NCI-H2107 treated with DMSO at 0.1 percent for 48 hours (cell line): ENCODE measurements at regions not wholly inside any gene's neighbourhood (a gene's known extent, or its start where the extent isn't known, plus 50 kb on each side); places are given as distances from the start of the nearest gene placed in this dataset.

Experiments
- DNase-seq: peaks from one replicate; lab custom pipeline; 2025; ENCODE audit not compliant: unreplicated experiment; lab: John Stamatoyannopoulos, UW

DNA sequence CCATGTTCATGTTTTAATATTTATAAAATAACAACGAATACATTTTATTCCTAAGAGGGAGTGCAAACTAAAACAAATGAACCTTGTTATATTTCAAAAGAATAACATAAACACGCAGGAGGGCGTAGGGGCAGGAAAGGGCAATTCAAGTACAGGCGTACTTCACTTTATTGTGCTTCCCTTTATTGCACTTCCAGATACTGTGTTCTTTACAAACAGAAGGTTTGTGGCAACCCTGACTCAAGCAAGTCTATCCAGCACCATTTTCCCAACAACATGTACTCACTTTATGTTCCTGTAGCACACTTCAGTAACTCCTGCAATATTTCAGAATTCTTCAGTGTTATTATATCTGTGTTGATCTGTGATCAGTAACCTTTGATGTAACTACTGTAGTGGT is 84.6 kb upstream of the PLEKHA5 start:
- DNase-seq: no peak

DNA sequence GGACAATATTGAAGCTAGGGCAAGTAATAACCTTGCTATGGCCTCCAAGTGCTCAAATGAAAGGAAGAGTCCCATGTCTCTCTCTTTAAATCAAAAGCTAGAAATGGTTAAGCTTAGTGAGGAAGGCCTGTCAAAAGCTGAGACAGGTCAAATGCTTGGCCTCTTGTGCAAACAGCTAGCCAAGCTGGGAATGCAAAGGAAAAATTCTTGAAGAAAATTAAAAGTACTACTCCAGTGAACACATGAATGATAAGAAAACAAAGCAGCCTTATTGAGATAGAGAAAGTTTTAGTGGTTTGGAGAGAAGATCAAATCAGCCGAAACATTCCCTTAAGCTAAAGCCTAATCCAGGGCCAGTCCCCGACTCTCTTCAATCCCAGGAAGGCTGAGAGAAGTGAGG is 84.1 kb upstream of the PLEKHA5 start:
- DNase-seq: no peak

DNA sequence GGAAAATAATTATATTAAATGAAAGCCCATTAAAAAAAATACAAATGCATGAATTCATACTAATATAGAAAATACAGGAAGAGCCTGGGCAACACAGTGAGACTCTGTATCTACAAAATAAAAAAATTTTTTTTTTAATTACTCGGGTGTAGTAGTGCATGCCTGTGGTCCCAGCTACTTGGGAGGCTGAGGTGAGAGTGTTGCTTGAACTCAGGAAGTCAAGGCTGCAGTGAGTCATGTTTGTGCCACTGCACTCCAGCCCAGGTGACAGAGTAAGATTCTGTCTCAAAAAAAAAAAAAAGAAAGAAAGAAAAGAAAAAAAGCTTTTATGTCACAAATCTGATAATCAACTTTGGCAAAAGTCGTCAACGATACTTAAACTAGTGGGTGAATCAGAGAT is 80.6 kb upstream of the PLEKHA5 start:
- DNase-seq: no peak

DNA sequence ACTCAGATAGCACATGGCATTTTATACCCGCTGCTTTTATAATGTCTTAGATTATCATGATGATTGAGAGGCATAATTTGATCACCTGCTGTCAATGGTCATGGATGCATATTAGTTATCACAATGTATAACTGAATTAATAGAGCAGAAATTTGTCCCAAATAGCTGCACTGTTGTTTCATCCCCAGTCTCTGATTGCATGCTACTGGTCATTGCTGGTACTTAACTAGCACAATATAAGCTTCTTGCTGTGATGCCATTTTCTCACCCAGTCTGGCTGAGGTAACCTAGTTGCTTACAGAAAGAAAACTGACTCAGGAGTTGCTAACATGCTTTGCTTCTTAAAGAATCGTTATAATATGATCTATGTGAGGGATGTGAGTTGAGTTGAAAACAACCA is 76.8 kb upstream of the PLEKHA5 start:
- no peak for DNase-seq

DNA sequence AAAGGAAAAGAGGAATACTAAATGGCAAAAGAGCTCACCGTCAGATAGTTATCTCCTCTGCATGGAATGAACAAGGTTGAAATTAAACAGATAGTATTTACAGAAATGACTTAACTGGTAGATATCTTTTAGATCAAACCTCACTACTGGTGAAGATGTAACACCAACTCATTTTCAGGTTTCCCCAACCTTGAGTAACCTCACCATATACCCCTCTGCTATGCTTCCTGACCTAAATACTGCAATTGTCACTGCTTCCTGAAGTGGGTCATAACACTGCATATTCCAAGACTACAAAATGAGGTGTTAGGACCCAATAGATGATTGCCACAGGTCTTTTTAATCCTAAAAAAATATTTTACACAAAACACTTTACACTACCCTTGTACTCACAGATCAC is 76.3 kb upstream of the PLEKHA5 start:
- DNase-seq: no peak

DNA sequence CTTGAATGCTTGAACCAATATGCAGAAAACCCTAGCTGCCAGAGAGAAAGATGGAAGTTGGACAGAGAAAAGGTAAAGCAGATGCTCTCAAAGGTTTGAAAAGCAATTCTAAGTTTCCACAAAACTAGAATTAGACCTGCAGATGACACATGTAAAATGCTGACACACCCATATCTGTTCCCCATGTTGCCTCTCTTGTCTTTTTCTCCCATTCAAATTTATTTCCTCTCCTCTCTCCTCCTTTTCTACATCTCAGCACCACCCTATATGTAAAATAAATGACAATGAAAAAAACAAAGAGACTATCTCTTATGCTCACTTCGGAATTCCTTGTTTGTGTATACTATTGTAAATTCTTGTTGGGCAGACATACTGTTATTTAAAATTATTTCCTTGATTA is 75.5 kb upstream of the PLEKHA5 start:
- no peak for DNase-seq

DNA sequence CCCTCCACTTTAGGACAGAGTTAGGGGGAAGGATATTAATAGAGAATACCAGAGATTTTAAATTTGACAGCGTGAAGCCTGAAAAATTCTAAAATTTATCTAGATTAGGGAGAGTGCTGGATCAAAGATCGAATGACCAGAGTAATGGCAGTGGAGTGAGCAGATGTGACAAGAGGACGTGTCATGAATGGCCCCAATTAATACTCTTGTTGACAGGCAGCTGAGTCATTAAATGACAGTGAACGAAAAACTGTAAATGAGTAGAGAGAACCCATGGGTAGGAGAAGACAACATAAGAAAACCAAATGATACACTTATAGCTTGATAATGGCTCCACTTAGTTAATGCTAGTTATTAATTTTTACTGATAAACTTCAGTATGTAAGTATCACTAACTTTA is 73.9 kb upstream of the PLEKHA5 start:
- no peak for DNase-seq

DNA sequence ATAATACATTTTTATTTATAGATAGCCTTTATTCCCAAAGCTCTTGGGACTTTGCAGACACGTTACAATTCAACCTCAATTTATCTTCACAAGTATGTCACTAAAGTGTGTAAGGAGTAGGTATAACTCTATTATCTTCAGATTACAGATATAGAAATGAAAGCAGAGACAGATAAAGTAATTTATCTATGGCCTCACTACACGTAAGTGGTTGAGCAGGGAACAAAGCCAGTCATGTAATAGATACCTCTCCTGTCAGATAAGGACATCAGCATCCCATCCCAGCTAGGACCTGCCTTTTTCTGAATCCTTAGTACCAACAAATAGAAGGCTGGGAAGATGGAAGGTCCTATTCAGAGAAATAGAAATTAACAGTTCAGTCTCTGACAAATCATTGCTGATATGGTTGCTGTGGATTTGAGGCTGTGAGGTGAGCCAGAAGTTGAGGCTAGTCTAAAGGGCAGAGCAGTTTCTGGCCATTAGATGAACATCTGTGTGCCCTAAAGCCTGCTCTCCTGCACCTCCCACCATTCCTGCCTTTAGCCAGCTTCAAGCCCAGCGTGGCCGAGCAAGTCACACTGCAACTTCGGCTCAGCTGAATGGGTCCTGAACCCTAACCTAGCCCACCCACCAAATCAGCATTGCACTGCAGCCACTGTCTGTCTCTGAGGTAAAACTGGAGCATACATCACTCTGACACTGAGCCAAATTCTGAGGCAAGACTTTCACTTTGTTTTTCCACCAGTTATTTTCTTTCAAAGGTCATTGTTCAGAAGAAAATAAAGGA is 71.1 kb upstream of the PLEKHA5 start:
- no peak for DNase-seq

DNA sequence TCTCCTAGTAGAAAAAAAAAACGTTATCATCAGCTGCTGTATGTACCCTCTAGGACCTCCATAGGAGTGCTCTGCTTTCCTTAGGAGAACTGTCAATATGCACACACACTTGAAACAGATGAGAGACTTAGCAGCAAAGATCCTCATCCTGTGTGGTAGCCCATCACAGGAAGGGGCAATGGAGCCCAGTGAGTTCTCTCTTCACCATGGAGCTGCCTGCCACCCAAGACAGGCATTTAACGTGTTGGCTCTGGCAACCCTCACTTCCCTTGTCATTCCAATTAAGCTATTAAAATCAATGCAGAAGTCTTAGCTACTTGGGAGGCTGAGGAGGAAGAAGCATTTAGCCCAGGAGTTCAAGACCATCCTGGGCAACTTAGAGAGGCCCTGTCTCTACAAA is 64.8 kb upstream of the PLEKHA5 start:
- DNase-seq: no peak

DNA sequence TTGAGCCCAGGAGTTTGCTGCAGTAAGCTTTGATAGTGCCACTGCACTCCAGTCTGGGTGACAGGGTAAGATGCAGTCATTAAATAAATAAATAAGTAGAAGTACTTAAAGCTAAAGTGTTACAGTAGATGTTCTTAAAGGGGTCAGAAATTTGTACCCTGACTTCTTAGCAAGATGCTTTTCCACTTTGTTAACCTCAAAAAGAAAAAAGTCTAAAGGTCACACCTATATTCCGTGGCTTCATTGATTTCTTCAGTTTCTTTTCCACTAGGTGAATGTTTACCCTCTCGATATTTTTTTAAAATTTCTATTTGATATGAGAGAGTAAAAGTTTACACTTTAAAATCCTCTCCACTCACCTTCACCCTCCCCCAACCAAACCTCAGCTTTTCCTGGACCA is 64.3 kb upstream of the PLEKHA5 start:
- no peak for DNase-seq

DNA sequence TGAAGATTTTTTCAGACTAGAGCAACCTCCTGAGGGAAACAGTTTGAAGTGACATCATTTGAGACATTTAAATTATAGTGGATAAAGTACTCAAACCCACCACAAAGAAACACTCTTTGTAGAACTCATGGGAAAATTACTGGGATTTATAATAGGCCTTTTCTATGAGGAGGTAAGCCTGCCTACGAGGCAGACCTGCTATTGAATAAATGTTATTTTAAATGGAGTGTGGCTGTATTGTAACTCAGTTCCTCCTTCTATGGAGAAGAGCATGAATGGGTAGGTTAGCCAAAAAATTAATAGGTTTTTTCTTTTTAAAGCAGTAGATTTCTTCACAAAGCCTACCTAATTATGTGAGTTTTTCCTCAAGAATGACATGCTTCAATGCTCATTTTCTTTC is 63.7 kb upstream of the PLEKHA5 start:
- DNase-seq: no peak

DNA sequence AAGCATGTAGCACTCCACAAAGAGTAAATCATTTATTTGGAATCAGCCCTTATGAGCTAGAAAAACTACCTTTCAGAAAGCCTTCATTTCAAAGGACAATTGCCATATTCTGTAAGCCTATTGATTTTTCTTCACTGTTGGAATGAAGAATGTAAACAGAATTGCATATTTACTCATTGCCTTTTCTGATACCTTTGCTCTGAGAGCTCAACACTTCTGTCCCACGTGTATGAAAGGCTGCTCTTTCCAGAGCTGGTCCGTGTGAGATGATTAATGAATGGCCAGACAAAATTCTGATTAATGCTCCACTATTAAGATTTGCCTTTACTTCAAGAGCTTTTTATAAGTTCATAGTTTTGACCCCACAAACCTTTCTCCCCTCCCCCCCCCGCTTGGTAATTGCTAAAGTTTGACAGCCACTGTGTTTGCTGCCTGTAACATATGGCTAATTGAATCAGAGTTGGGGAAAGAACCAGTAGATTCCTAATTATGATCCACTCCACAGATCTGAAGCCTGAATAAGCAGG is 63.0 kb upstream of the PLEKHA5 start:
- no peak for DNase-seq

DNA sequence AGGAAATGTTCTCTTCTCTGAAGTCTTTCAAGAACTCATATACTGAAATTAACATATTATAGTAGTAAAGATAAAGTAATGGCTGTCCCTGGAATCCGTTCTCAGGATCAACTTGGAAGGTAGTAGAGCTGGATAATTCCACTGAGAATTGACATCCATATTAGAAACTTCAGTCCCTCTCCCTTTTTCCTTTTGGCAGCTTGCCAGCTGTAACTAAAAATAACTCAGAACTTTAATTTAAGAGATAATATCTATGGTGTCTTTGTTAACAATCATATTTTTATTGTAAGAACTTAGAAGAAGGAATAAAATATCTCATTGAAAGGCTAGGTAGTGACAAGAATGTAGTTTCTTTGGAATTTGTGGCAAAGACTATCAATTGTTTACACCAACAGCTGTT is 61.4 kb upstream of the PLEKHA5 start:
- no peak for DNase-seq

DNA sequence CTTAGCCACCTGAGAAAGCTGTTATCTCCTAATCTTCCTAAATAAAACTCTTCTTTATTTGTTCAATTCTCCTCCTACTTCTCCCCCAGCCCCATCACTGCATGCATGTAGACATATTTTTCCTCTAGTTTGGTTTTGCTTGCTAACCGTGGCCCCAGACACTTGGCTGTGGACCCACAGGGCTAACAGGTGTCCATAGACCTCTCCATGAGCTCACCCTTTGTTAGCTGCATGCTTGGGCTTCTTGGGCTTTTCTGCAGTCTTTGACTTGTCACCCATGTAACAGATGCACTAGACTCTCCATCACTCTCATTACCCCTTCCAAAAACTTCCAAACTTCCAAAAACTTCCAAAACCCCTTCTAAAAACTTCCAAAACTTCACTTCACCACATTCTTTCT is 59.2 kb upstream of the PLEKHA5 start:
- no peak for DNase-seq

DNA sequence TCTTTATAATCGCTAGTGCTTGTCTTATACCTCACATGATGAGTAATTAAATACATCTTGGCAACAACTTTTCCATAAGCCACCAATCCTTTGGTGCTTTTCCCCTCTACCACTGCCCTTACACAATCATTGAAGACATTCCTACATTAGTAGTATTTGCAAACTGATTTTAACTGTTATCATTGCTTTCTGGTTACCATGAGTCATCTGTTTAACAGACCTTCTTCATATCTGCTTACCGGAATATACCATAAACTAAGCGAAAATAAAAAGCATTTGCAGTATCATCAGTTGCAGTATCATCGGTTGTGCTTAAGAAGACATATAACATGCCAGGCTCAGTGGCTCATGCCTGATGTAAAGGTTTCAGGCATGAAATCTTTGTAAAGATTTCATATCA is 54.8 kb upstream of the PLEKHA5 start:
- no peak for DNase-seq

DNA sequence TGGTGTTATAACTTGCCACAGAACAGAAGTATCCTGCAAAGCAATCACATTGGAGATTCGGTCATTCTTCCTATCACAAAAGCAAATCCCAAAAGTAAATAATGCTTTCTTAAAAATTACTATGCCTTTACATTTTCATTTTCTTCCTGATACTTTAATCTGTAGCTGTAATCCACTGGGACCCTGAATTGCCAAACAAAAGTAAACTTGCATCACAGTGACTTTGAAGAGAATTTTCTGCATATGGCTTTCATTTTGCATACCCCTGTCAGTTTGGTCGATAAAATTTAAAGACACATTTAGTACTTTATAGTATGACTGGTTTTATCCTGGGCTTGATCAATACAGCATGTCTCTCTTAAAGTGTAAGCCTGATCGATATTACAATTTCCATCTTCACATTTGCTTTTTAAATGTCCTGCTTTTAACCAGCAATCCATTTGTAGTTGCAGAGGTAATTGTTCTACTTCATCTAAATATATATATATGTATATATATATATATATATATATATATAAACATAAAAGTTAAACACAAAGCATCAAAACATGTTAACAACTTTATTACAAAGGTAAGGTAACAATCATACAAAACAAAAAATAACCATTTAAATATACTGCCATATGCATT is 53.7 kb upstream of the PLEKHA5 start:
- DNase-seq: no peak
